ENCODE measurements at regions not wholly inside any gene's neighbourhood (a gene's known extent, or its start where the extent isn't known, plus 50 kb on each side); places are given as distances from the start of the nearest gene placed in this dataset.
"Not testable (repeated sequence)": the region's sequence is repeated elsewhere in the genome, so short reads cannot be mapped to it uniquely, and the experiment has no call there.

DNA sequence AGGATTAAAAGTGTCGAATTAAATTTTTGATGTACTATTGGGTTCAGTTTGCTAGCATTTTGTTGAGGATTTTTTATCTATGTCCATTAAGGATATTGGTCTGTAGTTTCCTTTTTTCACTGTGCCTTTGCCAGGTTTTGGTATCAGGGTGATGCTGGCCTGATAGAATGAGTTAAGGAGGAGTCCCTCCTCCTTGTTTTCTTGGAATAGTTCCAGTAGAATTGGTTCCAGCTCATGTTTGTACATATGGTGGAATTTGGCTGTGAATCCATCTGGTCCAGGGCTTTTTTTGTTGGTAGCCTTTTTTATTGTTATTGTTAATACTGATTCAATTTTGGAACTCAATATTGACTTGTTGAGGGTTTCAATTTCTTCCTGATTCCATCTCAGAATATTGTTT, 141.8 kb downstream of the SIM1 start:
- in situ Hi-C loops (cut with HindIII; ENCODE audit: low pct_unique_long_range_greater_than_20kb, low sequenced_read_pairs) = no loop called here
- no peak for DNase-seq (ENCODE audit: low read depth in 1 of 2, low spot score in 1 of 2)

DNA sequence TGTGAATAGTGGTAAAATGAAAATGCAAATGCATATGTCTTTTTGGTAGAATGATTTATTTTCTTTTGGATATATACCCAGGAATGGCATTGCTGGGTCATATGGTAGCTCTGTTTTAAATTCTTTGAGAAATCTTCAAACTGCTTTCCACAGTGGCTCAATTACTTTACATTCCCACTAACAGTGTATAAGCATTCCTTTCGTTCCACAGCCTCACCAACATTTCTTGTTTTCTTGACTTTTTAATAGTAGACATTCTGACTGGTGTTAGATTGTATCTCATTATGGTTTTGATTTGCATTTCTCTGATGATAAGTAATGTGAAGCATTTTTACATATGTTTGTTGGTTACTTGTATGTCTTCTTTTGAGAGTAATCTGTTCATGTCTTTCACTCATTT, 144.0 kb downstream of the SIM1 start:
- in situ Hi-C loops (cut with HindIII; ENCODE audit: low pct_unique_long_range_greater_than_20kb, low sequenced_read_pairs) = no loop called here
- TF ChIP-seq JUND (IDR thresholded peaks at IDR 0.05; ENCODE audit: low read depth) = no peak
- no peak for DNase-seq (ENCODE audit: low read depth in 1 of 2, low spot score in 1 of 2)

More for the DNA sequence above, 141.8 kb downstream of the SIM1 start:
- TF ChIP-seq JUND (IDR thresholded peaks at IDR 0.05; ENCODE audit: low read depth) = no peak

DNA sequence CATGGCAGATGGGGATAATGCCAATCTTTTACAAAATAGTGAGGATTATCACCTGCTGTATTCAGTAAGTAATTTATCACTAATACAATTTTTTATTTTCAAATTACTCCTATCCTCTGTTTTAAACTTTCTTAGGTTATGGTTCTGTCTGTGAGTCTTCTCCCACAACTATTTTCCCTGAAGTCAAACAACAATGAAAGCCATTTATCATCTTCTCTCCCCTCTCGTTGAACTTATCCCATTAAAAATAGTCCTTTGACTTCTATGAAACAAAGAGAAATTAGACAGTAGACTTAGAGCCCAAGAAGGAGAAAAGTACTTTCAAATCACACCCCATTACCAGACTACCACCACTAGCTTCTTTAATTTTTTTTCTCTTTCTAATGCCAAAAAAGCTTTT, 147.7 kb downstream of the SIM1 start:
- no peak for TF ChIP-seq JUND (IDR thresholded peaks at IDR 0.05; ENCODE audit: low read depth)
- in situ Hi-C loops (cut with HindIII; ENCODE audit: low pct_unique_long_range_greater_than_20kb, low sequenced_read_pairs) = no loop called here

DNA sequence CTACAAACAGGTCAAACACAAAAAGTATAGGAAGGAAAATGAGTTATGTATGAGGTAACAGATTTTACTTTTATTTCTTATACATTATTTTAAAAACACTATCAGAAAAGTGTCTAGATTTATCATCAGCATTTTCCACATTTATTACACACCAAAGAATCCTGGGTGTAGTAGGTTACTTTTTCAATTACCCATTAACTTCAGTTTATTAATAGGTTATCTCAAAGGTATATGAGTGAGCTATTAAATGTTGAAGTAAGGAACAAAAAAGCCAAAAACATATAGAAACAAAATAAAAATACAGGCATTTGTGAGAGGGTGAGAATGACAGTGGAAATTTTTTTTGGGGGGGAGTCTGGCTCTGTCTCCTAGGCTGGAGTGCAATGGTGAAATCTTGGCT, 150.5 kb downstream of the SIM1 start:
- DNase-seq (ENCODE audit: low read depth in 1 of 2, low spot score in 1 of 2) = no peak
- in situ Hi-C loops (cut with HindIII; ENCODE audit: low pct_unique_long_range_greater_than_20kb, low sequenced_read_pairs) = no loop called here
- no peak for TF ChIP-seq JUND (IDR thresholded peaks at IDR 0.05; ENCODE audit: low read depth)

More for the DNA sequence above, 147.7 kb downstream of the SIM1 start:
- DNase-seq (ENCODE audit: low read depth in 1 of 2, low spot score in 1 of 2) = no peak

DNA sequence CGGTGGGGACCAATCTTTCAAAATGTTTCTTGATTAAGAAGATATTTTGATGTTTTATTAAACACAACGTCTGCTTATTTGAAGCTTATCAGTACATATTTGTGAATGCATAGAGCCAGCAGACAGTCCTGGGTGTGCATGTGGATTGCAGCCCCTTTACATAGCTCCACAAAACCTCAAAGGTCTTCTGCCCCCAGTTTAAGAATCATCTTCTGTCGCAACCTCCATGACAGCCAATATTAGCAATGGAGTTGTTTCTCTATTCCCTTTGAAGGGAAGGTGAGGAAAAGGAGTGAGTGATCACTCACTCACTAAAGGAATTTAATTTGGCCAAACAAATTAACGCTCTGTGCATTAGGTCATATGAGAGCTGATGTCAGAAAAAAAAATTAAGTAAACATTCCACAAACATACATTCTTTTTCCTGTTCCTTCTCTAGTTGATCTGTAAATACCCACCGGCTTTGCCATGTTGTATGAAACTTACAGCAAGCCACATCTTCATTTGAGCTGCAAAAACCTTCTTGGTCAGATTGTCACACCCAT, 152.9 kb downstream of the SIM1 start:
- no peak for TF ChIP-seq JUND (IDR thresholded peaks at IDR 0.05; ENCODE audit: low read depth)
- in situ Hi-C loops (cut with HindIII; ENCODE audit: low pct_unique_long_range_greater_than_20kb, low sequenced_read_pairs) = no loop called here
- no peak for DNase-seq (ENCODE audit: low read depth in 1 of 2, low spot score in 1 of 2)

DNA sequence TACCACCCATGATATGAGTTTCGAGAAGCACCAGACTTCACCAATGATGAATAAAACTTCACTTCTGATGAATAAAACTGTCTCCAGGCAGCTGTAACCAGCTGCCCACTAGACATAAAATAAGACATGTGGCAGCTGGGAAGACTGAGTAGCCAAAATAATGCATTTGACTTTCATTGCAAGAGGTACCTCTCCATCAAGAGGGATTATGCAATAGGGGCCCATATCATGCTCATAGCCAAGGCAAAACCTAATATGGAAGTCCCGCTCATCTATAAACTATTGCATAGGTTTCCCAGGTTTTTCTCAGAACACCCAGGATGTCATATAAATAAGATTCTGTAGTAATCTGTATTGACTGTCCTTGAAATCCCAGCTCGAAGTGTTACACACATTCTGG, 155.5 kb downstream of the SIM1 start:
- in situ Hi-C loops (cut with HindIII; ENCODE audit: low pct_unique_long_range_greater_than_20kb, low sequenced_read_pairs) = no loop called here
- TF ChIP-seq JUND (IDR thresholded peaks at IDR 0.05; ENCODE audit: low read depth) = no peak
- DNase-seq (ENCODE audit: low read depth in 1 of 2, low spot score in 1 of 2) = no peak

DNA sequence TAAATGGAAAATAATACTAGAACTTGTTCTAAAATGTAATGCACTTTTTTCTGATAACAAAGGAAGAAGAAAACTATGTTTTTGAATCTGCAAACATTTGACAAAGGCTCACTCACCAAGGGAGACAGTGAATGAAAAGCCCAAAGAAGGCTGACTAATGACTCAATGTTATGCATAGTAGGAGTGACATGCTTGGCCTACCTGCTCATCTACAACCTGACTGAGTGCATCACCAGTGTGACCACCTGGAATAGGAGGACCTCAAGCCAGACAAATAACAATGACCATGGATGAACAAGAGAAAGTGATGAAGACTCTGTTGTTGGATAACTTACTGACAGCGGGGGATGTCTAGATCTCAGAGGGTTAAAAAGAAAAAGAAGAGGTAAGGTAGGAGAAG, 157.2 kb downstream of the SIM1 start:
- no peak for DNase-seq (ENCODE audit: low read depth in 1 of 2, low spot score in 1 of 2)
- no peak for TF ChIP-seq JUND (IDR thresholded peaks at IDR 0.05; ENCODE audit: low read depth)
- in situ Hi-C loops (cut with HindIII; ENCODE audit: low pct_unique_long_range_greater_than_20kb, low sequenced_read_pairs) = no loop called here

DNA sequence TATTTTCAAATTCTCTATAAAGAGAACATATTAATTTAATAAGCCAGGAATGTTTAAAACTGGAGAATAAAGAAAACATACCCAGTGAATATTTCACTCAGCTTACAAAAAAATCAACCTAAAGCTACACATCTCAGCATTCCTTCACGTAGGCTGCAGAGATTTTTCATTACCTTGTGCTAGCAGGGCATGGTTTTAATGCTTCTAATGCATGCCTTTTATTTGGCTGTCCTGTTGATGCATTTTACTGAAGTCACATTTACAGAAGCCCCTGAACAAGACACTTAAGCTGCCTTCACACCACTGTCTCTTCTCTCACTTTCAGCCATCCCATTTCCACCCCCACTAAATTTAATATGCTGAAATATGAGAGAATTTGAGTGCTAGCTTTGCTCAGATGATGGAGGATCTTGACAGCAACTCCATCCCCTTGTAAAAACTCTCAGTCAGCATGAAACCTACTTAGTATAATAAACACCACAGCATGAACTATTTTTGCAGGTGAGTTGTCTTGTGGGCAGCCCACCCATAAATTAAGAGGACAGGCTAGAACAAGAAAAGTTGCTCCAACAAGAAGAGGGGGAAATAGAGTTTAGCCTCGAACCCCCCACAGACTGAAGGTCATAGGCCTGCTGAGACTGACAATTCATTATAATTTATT, 159.4 kb downstream of the SIM1 start:
- TF ChIP-seq JUND (IDR thresholded peaks at IDR 0.05; ENCODE audit: low read depth) = no peak
- no peak for DNase-seq (ENCODE audit: low read depth in 1 of 2, low spot score in 1 of 2)
- in situ Hi-C loops (cut with HindIII; ENCODE audit: low pct_unique_long_range_greater_than_20kb, low sequenced_read_pairs) = no loop called here

DNA sequence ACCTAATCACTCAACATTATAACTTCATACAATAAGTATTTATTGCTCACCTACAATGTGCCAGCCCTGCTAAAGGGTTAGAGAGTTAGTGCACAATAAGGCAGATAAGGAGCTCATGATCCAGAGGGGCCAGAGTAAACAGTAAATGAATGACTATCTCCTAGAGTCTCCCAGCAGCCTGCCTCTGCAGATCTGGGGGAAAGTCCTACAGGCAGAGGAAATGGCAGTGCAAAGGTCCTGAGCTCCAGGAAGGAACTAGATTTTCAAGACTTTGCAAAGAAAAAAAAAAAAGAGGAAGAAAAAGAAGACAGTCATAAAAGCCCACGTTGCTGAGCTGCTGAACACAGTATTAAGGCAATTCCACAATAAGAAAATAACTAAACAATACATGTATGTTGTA, 160.1 kb downstream of the SIM1 start:
- no peak for TF ChIP-seq JUND (IDR thresholded peaks at IDR 0.05; ENCODE audit: low read depth)
- DNase-seq (ENCODE audit: low read depth in 1 of 2, low spot score in 1 of 2) = no peak
- in situ Hi-C loops (cut with HindIII; ENCODE audit: low pct_unique_long_range_greater_than_20kb, low sequenced_read_pairs) = no loop called here

DNA sequence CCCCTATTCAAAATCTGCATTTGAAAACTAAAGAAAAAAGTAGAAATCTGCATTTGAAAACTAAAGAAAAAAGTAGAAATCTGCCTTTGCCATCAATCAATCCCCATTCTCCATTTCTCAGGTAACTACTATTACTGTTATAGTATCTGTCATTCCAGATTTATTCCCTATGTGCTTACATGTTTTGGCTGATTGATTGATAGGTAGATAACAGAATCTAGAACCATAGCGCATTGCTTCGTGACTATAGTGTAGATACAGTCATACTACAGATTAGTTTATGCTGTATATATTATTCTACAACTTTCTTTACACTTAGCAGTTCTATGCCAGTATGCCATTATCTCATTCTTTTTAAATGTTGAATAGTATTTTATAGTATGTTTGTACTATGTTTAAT, 163.0 kb downstream of the SIM1 start:
- no peak for DNase-seq (ENCODE audit: low read depth in 1 of 2, low spot score in 1 of 2)
- no peak for TF ChIP-seq JUND (IDR thresholded peaks at IDR 0.05; ENCODE audit: low read depth)
- in situ Hi-C loops (cut with HindIII; ENCODE audit: low pct_unique_long_range_greater_than_20kb, low sequenced_read_pairs) = no loop called here

DNA sequence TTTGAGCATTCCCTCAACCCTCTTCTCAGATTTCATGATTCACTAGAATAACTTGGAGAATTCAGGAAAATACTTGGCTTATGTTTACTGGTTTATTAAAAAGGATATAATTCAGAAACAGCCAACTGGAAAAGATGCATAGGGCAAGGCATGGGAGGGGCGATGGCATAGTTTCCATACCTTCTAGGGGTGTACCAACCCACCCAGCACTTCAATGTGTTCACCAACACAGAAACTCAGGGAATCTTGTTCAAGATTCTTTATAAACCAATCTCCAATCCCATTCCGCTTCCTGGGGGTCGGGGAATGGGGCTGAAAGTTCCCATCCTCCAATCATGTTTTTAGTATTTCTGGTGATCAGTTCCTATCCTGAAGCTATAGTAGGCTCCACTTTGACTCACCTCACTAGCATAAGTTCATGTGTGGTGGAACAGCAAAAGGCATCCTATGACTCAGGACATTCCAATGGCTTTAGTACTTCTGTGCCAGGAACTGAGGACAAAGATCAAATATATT, 164.4 kb downstream of the SIM1 start:
- no peak for TF ChIP-seq JUND (IDR thresholded peaks at IDR 0.05; ENCODE audit: low read depth)
- peak; percentile 1 to 34 for DNase-seq (ENCODE audit: low read depth in 1 of 2, low spot score in 1 of 2)
- in situ Hi-C loops (cut with HindIII; ENCODE audit: low pct_unique_long_range_greater_than_20kb, low sequenced_read_pairs) = no loop called here

DNA sequence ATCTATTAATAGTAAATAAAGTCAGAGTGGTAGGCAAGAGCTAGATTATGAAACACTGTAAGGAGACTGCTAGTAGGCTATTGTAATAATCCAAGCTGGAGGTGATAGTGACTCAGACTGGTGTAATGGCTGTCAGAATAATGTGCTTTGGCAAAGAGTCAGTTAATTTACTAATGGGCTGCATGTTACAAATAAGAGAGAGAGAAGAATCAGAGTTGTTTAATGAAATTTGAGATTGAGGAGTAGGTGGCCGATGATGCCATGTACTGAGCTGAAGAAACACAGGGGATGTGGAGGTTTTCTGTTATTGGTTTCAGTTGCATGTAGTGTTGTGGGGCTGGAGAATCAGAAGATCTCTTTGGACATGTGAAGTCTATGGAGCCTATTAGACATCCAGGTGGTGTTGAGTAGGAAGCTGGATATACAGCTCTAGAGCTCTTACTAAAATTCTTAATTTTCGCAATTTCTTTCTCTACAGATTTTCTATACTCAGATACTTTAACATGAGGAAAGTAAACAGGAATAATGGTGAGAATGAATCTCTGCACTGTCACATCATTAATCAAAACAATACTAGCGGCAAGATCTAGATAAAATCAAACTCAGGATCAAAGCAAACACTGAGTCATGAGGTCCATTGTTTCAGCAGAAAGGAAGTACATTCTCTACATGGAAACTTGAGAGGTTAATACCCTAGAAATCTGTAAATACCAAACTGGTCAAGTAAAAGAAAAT, 167.7 kb downstream of the SIM1 start:
- peak in 1 of 2 experiments; percentile 2 for DNase-seq (ENCODE audit: low read depth in 1 of 2, low spot score in 1 of 2)
- in situ Hi-C loops (cut with HindIII; ENCODE audit: low pct_unique_long_range_greater_than_20kb, low sequenced_read_pairs) = no loop called here
- no peak for TF ChIP-seq JUND (IDR thresholded peaks at IDR 0.05; ENCODE audit: low read depth)

DNA sequence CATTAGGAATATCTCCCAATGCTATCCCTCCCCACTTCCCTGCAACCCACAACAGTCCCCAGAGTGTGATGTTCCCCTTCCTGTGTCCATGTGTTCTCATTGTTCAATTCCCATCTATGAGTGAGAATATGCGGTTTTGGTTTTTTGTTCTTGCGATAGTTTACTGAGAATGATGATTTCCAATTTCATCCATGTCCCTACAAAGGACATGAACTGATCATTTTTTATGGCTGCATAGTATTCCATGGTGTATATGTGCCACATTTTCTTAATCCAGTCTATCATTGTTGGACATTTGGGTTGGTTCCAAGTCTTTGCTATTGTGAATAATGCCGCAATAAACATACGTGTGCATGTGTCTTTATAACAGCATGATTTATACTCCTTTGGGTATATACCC, 169.5 kb downstream of the SIM1 start:
- DNase-seq (ENCODE audit: low read depth in 1 of 2, low spot score in 1 of 2); in situ Hi-C loops (cut with HindIII; ENCODE audit: low pct_unique_long_range_greater_than_20kb, low sequenced_read_pairs): not testable (repeated sequence)

Measured in T47D (cell line).